ENCODE measurements at regions not wholly inside any gene's neighbourhood (a gene's known extent, or its start where the extent isn't known, plus 50 kb on each side); places are given as distances from the start of the nearest gene placed in this dataset.
"Not testable (repeated sequence)": the region's sequence is repeated elsewhere in the genome, so short reads cannot be mapped to it uniquely, and the experiment has no call there.

DNA sequence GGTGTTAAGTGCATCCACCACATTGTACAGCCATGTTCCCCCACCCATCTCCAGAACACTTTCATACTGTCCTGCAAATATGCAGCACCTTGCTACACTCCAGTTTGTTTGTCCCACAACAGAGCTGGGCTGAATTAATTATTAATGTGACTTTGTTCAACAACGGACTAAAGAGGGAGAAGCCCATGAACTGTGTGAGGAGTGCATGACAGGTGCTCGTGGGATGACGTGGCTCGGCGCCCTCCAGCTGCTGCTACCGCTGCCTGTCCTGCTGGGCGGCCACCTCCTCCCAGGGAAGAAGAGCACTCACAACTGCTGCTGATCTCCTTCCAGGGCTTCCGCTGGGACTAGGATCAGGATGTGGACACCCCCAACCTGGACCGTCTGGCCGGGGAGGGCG lies 111.2 kb upstream of the DEFB108B start:
- intact Hi-C loops (cut with DNase I); H3K27me3 ChIP-seq; H3K4me3 ChIP-seq; H3K4me1 ChIP-seq (ENCODE audit: insufficient read depth); H3K27ac ChIP-seq; H3K9me3 ChIP-seq; H3K36me3 ChIP-seq; DNase-seq: not testable (repeated sequence)
- WGBS, 3 donors, result 83 to 89% (median 83%) methylated on average over 7 to 11 of the region's 11 CpGs

- intact Hi-C loops (cut with DNase I); H3K27ac ChIP-seq; H3K36me3 ChIP-seq; H3K27me3 ChIP-seq; DNase-seq; H3K4me1 ChIP-seq (ENCODE audit: insufficient read depth); H3K9me3 ChIP-seq; H3K4me3 ChIP-seq: not testable (repeated sequence)
- WGBS, 3 donors, result 67 to 86% (median 72%) methylated on average over 5 of the region's 5 CpGs
Observed at GRCh38 chr11:71723991-71724390, 109.0 kb upstream of the DEFB108B start.

- 94 to 98% (median 94%) methylated on average over 7 to 8 of the region's 8 CpGs for whole genome bisulfite sequencing, 3 donors
Observed at GRCh38 chr11:71730748-71731147, 102.3 kb upstream of the DEFB108B start.

GRCh38 chr11:71734368-71734767 lies 98.6 kb upstream of the DEFB108B start:
- WGBS, 3 donors, result 0 to 30% (median 16%) methylated on average over 1 to 2 of the region's 3 CpGs
- H3K4me1 ChIP-seq (ENCODE audit: insufficient read depth); H3K27me3 ChIP-seq; H3K27ac ChIP-seq; DNase-seq; H3K4me3 ChIP-seq; intact Hi-C loops (cut with DNase I); H3K9me3 ChIP-seq; H3K36me3 ChIP-seq: not testable (repeated sequence)

More at GRCh38 chr11:71730748-71731147, 102.3 kb upstream of the DEFB108B start:
- H3K4me3 ChIP-seq; H3K4me1 ChIP-seq (ENCODE audit: insufficient read depth); H3K36me3 ChIP-seq; H3K27ac ChIP-seq; H3K27me3 ChIP-seq; DNase-seq; H3K9me3 ChIP-seq; intact Hi-C loops (cut with DNase I): not testable (repeated sequence)

DNA sequence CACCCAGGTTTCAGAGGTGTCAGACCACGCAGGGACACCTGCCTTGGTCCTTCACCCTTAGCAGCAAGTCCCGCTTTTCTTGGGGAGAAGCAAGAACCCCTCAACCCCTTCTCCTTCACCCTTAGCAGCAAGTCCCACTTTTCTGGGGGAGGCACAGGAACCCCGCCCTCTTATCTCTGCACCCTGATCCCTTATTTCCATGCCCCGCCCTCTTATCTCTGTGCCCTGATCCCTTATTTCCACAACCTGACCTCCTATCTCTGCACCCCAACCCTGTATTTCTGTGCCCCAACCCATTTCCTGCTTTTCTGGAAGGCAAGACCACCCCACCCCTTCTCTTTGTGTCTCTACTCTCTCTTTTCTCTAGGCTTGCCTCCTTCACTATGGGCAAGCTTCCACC lies 94.7 kb upstream of the DEFB108B start:
- H3K9me3 ChIP-seq; H3K4me3 ChIP-seq; H3K27ac ChIP-seq; intact Hi-C loops (cut with DNase I); H3K36me3 ChIP-seq; DNase-seq; H3K27me3 ChIP-seq; H3K4me1 ChIP-seq (ENCODE audit: insufficient read depth): not testable (repeated sequence)
- WGBS, 3 donors, result 78 to 87% (median 85%) methylated on average over 4 of the region's 4 CpGs

DNA sequence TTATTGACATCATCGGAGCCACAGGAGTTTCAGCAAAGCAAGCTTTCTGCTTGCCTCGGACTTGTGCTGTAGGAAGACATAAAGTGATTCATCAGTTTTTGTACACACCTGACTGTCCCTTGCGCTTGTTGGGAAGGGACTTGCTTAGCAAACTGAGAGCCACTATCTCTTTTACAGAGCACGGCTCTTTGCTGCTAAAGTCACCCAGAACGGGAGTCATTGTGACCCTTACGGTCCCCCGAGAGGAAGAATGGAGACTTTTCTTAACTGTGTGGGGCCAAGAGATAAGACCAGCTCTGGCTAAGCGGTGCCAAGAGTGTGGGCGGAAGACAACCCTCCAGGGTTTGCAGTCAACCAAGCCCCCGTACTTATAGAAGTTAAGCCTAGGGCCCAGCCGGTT lies 89.6 kb upstream of the DEFB108B start:
- H3K9me3 ChIP-seq; DNase-seq; H3K4me3 ChIP-seq; H3K36me3 ChIP-seq; H3K4me1 ChIP-seq (ENCODE audit: insufficient read depth); H3K27me3 ChIP-seq; intact Hi-C loops (cut with DNase I); H3K27ac ChIP-seq: not testable (repeated sequence)
- WGBS, 3 donors, result 15 to 29% (median 18%) methylated on average over 11 of the region's 11 CpGs

- H3K4me1 ChIP-seq (ENCODE audit: insufficient read depth); H3K4me3 ChIP-seq; H3K9me3 ChIP-seq; H3K36me3 ChIP-seq; H3K27ac ChIP-seq; intact Hi-C loops (cut with DNase I); DNase-seq; H3K27me3 ChIP-seq: not testable (repeated sequence)
- WGBS, 3 donors, result 93 to 95% (median 95%) methylated on average over 11 of the region's 11 CpGs
Observed at GRCh38 chr11:71745656-71746055, 87.3 kb upstream of the DEFB108B start.

DNA sequence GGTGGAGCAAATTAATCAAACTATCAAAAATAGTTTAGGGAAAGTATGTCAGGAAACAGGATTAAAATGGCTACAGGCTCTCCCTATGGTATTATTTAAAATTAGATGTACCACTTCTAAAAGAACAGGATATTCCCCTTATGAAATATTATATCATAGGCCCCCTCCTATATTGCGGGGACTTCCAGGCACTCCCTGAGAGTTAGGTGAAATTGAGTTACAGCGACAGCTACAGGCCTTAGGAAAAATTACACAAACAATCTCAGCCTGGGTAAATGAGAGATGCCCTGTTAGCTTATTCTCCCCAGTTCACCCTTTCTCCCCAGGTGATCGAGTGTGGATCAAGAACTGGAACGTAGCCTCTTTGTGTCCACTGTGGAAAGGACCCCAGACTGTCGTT lies 86.7 kb upstream of the DEFB108B start:
- DNase-seq; H3K36me3 ChIP-seq; H3K9me3 ChIP-seq; H3K4me1 ChIP-seq (ENCODE audit: insufficient read depth); H3K27ac ChIP-seq; H3K27me3 ChIP-seq; intact Hi-C loops (cut with DNase I); H3K4me3 ChIP-seq: not testable (repeated sequence)
- WGBS, 3 donors, result 58 to 76% (median 72%) methylated on average over 3 to 5 of the region's 5 CpGs

GRCh38 chr11:71748965-71749620 lies 83.9 kb upstream of the DEFB108B start:
- H3K36me3 ChIP-seq; H3K9me3 ChIP-seq; H3K4me1 ChIP-seq (ENCODE audit: insufficient read depth); intact Hi-C loops (cut with DNase I); H3K27me3 ChIP-seq; H3K4me3 ChIP-seq: not testable (repeated sequence)
- peak overlapping the region in 1 of 2 donors; percentile 36 for H3K27ac ChIP-seq
- WGBS, 3 donors, result 4 to 8% (median 5%) methylated on average over 14 of the region's 14 CpGs
- peak in 2 of 5 donors; percentile 15 to 24 for DNase-seq

DNA sequence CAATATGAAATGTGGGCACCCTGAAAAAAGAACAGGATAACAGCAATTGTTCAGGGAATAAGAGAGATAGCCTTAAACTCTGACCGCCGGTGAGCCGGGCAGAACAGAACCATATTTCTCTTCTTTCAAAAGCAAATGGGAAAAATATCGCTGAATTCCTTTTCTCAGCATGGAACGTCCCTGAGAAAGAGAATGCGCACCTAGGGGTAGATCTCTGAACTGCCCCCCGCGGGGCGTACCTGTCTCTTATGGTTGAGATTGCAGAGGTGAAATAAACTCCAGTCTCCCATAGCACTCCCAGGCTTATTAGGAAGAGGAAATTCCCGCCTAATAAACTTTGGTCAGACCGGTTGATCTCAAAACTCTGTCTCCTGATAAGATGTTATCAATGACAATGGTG lies 82.1 kb upstream of the DEFB108B start:
- DNase-seq; intact Hi-C loops (cut with DNase I); H3K4me3 ChIP-seq; H3K36me3 ChIP-seq; H3K27ac ChIP-seq; H3K9me3 ChIP-seq; H3K4me1 ChIP-seq (ENCODE audit: insufficient read depth); H3K27me3 ChIP-seq: not testable (repeated sequence)
- 77 to 86% (median 77%) methylated on average over 11 of the region's 11 CpGs for WGBS, 3 donors

DNA sequence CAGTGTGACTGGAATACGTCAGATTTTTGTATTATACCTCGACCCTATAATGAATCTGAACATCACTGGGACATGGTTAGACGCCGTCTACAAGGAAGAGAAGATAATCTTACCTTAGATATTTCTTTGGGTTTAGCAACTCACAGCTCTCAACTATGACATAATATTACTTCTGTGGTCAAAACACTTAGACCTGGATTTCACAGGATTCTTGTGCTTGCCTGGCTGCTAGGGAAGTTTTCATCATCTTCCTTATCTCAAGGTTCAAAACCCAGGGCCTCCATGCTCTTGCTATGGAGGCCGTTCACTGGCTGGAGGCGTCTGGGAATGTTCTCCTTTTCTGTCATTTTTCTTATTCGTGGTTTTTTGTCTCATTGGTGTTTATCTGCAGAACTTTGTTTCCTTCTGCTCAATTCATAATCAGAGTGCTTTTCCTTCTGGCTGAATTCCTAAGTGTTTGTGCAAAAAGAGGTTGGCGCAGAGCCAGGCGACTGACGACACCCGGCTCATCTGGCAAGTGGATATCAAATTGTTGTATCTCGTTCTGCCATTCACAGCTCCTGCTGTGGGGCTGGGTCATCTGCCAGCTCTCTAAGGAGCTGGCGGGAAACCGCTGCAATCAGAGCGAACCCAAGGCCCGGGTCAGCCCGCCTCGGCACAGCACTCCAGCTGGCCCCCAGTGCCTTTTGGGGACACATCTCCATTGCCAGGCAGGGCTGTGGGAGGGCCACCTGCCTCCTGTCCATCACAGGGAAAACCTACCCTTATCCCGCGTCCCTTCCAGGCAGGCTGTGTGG lies 68.1 kb upstream of the DEFB108B start:
- intact Hi-C loops (cut with DNase I); H3K4me3 ChIP-seq; H3K9me3 ChIP-seq; H3K36me3 ChIP-seq; H3K27me3 ChIP-seq; H3K4me1 ChIP-seq (ENCODE audit: insufficient read depth): not testable (repeated sequence)
- DNase-seq, result peak; percentile 22 to 66 (median 55)
- peak overlapping the region in 1 of 2 donors; percentile 57 for H3K27ac ChIP-seq
- WGBS, 3 donors, result 19 to 23% (median 19%) methylated on average over 20 of the region's 20 CpGs

- WGBS, 3 donors, result 59 to 75% (median 59%) methylated on average over 2 to 5 of the region's 5 CpGs
- intact Hi-C loops (cut with DNase I), result not testable (repeated sequence)
Observed at GRCh38 chr11:71767016-71767415, 66.0 kb upstream of the DEFB108B start.

More at GRCh38 chr11:71767016-71767415, 66.0 kb upstream of the DEFB108B start:
- H3K9me3 ChIP-seq; H3K27ac ChIP-seq; H3K27me3 ChIP-seq; H3K4me3 ChIP-seq; H3K36me3 ChIP-seq; DNase-seq; H3K4me1 ChIP-seq (ENCODE audit: insufficient read depth): not testable (repeated sequence)
